ENCODE measurements at regions not wholly inside any gene's neighbourhood (a gene's known extent, or its start where the extent isn't known, plus 50 kb on each side); places are given as distances from the start of the nearest gene placed in this dataset.

GRCh38 chr1:188496506-188496905 is 1667.8 kb downstream of the PLA2G4A start:
- TF ChIP-seq CTCF (IDR thresholded peaks at IDR 0.05; ENCODE audit: borderline replicate concordance, extremely low read depth, low read length, poor library complexity, severe bottlenecking) (no peak), EZH2 (IDR thresholded peaks at IDR 0.05; ENCODE audit: borderline replicate concordance, low read depth, low read length, severe bottlenecking) (no peak)
